ENCODE measurements at regions not wholly inside any gene's neighbourhood (a gene's known extent, or its start where the extent isn't known, plus 50 kb on each side); places are given as distances from the start of the nearest gene placed in this dataset.

DNA sequence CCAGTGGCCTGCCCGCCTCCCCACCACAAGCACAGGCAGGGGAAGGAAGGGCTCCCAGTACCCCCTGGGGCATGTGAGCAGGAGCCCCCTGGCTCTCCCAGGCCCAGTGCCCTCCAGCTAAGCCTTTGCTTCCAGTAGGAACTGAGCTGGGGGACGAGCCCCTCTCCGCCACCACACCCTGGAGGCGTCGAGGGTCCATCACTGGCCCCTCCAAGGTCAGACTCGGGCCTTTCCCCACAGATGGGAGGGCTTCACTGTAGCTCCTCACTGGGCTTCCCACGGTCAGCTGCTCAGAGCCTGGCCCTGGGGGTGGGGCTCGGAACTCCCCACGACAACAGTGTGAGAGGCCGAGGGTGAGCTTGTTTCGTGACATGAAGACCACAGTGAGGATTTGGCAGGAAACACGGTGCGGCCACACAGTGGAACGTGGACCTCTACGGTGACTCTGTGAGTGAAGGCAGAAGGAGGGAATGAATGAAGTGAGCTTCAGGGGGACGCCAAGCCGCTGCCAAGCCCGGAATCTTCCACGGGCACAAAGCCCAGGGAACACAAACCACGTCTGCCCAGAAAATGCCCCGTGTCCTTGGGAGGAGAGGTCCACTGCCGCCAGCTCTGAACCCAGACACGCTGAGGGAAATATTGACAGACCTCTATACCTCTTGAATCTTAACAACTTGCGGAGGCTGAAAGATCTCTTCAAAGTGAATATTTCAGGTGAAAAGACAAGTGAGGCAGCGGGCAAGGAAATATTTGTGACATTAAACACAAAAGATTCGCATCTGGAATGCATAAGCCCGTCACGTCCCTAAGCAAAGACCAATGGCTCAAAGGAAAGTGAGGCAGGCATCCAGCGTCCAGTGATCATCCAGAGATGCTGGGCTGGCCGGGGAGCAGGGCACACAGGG lies 144.8 kb upstream of the GPC1 start:
- TF ChIP-seq, protein P1, sequence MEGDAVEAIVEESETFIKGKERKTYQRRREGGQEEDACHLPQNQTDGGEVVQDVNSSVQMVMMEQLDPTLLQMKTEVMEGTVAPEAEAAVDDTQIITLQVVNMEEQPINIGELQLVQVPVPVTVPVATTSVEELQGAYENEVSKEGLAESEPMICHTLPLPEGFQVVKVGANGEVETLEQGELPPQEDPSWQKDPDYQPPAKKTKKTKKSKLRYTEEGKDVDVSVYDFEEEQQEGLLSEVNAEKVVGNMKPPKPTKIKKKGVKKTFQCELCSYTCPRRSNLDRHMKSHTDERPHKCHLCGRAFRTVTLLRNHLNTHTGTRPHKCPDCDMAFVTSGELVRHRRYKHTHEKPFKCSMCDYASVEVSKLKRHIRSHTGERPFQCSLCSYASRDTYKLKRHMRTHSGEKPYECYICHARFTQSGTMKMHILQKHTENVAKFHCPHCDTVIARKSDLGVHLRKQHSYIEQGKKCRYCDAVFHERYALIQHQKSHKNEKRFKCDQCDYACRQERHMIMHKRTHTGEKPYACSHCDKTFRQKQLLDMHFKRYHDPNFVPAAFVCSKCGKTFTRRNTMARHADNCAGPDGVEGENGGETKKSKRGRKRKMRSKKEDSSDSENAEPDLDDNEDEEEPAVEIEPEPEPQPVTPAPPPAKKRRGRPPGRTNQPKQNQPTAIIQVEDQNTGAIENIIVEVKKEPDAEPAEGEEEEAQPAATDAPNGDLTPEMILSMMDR (IDR thresholded peaks at IDR 0.05): no peak

DNA sequence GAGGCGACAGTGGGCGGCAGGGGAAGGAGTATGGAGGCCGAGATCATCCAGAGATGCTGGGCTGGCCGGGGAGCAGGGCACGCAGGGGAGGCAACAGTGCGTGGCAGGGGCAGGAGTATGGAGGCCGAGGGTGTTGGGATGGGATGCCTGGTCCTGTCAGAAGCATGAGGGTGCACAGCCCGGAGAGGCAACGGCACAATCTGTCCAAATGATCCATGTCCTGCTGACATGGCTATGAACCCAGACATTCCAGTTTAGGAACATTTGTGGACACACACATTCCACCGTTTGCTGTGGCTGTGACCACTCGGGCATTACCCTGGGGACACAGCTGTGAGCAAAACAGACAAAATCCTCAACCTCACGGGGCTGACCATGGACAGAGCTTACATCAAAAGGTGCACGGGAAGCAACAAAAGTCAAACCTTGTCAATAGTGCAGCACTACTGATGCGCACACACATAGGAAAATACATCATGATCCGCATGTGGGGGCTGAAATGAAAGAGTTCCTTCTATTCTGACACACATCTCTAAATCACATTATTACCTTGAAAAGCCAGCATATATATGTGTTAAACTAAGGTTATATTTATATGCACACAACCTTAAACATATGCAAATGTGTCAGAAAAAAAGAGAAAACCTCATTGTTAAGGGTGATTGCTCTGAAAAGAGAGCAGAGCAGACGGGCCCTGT lies 144.0 kb upstream of the GPC1 start:
- TF ChIP-seq, protein P1 (IDR thresholded peaks at IDR 0.05): no peak

DNA sequence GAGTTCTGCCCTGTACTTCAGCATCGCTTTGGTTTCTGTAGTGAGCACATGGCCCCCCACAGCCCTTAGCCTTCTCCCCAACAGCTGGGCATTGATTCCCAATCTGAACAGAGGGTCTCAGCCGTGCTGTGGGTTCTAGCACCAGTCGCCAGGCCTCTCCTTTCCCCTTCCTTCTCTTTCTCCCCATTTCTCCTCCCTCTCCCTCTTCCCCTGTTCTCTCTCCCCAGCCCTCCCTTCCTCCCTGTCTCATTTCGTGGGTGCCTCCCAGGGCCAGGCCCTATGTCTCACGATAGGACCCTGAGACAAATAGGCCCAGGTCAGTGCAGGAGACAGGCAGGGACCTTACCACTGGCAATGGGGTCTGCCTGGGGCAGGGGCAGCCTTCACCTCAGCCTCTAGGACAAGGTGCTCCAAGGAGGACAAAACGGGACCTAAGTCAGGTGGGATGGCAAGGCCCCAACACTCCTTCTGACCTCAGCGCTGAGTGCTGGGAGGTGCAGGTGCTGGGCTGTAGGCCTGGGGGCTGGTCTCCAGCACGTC lies 143.4 kb upstream of the GPC1 start:
- TF ChIP-seq, protein P1 (IDR thresholded peaks at IDR 0.05): no peak

DNA sequence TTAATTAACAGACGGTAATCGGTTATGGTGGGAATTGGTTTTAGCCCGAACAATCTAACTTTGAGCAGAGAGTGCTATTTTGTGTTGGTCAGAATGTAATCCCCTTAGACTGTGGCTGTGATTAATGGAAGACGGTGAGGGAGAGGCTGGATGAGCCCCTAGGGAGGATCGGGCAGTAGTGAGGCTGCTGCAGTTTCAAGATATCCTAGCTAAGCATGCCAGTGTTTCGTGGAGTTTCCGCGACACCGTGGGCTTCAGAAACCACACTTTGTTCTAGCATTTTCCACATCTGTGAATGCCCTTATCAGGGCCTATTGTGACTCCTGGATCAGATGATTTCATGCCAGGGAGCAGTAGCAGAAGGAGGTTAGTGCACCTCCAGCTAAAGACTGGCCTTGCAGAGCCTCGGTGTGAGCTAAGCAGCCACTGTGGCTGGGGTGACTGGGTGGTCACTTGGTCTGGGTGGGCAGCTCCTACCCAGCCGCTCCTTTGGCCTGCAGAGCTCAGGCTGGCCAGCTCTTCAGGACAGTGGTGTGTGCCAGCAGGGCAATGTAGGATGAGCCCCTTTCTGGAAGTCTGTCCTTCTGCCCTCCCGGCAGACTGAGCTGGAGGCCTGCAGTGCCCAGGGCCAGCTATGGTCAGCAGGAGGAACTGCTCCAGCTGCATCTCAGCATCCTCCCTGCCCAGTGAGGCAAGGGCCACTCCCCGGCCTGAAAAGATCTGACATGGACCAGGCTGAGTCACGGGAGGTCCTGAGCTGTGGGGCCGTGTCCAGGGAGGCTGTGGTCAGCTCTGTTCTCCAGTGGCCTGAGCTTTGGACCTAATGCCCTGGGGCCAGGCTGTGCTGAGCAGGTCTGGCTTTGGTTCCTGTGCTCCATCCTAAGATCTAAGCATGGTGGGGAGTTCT lies 142.6 kb upstream of the GPC1 start:
- TF ChIP-seq, protein P1 (IDR thresholded peaks at IDR 0.05): no peak

DNA sequence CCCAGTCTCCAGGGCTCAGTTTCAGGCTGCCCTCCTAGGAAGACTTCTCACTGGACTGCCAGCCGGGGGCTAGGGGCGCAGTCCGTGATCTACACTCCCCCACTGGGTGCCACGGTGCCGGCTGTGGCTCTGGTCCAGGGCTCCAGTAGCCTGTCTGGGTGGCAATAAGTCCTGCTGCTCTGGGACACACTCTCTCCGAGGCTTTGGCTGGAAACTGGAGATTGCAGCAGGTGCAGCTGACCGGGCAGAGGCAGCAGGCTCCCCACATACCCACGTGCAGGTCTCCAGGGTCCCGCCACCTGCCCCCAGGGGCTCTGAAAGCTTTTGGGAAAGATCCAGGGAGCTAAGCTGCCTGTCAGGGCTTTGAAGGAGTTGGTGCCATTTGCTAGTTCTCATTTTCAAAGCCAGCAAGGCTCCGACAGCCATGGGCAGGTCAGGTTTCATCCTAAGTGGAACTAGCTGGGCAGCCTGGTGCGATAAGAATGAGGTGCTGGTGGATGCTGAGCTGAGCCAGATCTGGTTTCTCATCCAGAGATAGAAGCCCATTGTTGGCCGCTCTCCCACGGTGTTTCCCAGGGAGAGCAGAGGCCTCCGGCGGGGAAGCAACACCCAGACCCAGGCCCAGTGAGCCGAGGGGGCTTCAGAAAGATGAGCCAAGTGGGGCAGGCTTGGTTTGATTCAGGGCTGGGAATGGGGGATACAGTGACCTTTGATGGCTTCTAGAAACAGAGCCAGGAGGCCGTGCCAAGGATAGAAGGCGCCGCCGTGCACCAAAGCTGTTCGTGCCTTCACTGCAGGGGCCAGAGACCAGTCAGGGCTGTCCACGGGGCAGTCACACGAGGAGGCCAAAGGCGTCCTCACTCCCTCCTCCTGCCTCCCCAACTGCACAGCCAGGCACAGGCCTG lies 141.7 kb upstream of the GPC1 start:
- TF ChIP-seq, protein P1 (IDR thresholded peaks at IDR 0.05): no peak

DNA sequence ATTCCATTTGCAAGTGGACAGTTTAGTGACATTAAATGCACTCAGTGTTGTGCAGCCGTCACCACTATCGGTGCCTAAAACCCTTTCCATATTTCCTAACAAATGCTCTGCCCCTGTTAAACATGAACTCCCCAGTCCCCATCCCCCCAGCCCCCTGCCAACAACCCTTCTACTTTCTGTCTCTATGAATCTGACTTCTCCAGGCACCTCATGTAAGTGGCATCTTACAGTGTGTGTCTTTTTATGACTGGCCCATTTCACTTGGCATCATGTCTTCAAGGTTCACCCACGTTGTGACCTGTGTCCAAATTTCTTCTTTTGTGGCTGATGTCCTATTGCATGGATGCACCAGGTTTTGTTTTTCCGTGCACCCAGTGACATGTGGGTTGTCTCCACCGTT lies 140.9 kb upstream of the GPC1 start:
- TF ChIP-seq, protein P1 (IDR thresholded peaks at IDR 0.05): no peak
